ENCODE measurements at regions not wholly inside any gene's neighbourhood (a gene's known extent, or its start where the extent isn't known, plus 50 kb on each side); places are given as distances from the start of the nearest gene placed in this dataset.

GRCh38 chr5:2908086-2908485, 156.6 kb upstream of the IRX2 start:
- no peaks in the 10 kb centered on the region for H3K27me3 ChIP-seq (ENCODE audit: control insufficient read depth, insufficient read depth, low read length)
- DNase-seq (ENCODE audit: low read depth) = no peak
- H3K36me3 ChIP-seq (ENCODE audit: control insufficient read depth, insufficient read depth, low read length) = no peaks in the 10 kb centered on the region
- no peak for TF ChIP-seq CTCF (IDR thresholded peaks at IDR 0.05; ENCODE audit: insufficient read depth, low read depth, low read length)
- no peak overlapping the region for H3K4me3 ChIP-seq (ENCODE audit: low read depth, low read length)
- ChIA-PET POLR2A (no interaction called here), CTCF (no interaction called here)

GRCh38 chr5:2906302-2907090, 155.0 kb upstream of the IRX2 start:
- no peak overlapping the region for H3K4me3 ChIP-seq (ENCODE audit: low read depth, low read length)
- no peaks in the 10 kb centered on the region for H3K36me3 ChIP-seq (ENCODE audit: control insufficient read depth, insufficient read depth, low read length)
- no peak for TF ChIP-seq CTCF (IDR thresholded peaks at IDR 0.05; ENCODE audit: insufficient read depth, low read depth, low read length)
- no peaks in the 10 kb centered on the region for H3K27me3 ChIP-seq (ENCODE audit: control insufficient read depth, insufficient read depth, low read length)
- ChIA-PET POLR2A (no interaction called here), CTCF (no interaction called here)
- DNase-seq (ENCODE audit: low read depth) = no peak

GRCh38 chr5:2905741-2906140, 154.3 kb upstream of the IRX2 start:
- TF ChIP-seq CTCF (IDR thresholded peaks at IDR 0.05; ENCODE audit: insufficient read depth, low read depth, low read length) = no peak

GRCh38 chr5:2904956-2905355, 153.5 kb upstream of the IRX2 start:
- DNase-seq (ENCODE audit: low read depth) = no peak
- Histone ChIP-seq H3K36me3 (ENCODE audit: control insufficient read depth, insufficient read depth, low read length) (no peaks in the 10 kb centered on the region), H3K27me3 (ENCODE audit: control insufficient read depth, insufficient read depth, low read length) (no peaks in the 10 kb centered on the region), H3K4me3 (ENCODE audit: low read depth, low read length) (no peak overlapping the region)
- no peak for TF ChIP-seq CTCF (IDR thresholded peaks at IDR 0.05; ENCODE audit: insufficient read depth, low read depth, low read length)
- ChIA-PET CTCF (no interaction called here), POLR2A (no interaction called here)

More at GRCh38 chr5:2905741-2906140, 154.3 kb upstream of the IRX2 start:
- no peak for DNase-seq (ENCODE audit: low read depth)
- H3K36me3 ChIP-seq (ENCODE audit: control insufficient read depth, insufficient read depth, low read length) = no peaks in the 10 kb centered on the region
- POLR2A ChIA-PET = no interaction called here
- no peak overlapping the region for H3K4me3 ChIP-seq (ENCODE audit: low read depth, low read length)
- no peaks in the 10 kb centered on the region for H3K27me3 ChIP-seq (ENCODE audit: control insufficient read depth, insufficient read depth, low read length)
- CTCF ChIA-PET = no interaction called here

- DNase-seq (ENCODE audit: low read depth) = no peak
- POLR2A ChIA-PET = no interaction called here
- no peaks in the 10 kb centered on the region for H3K27me3 ChIP-seq (ENCODE audit: control insufficient read depth, insufficient read depth, low read length)
- no peaks in the 10 kb centered on the region for H3K36me3 ChIP-seq (ENCODE audit: control insufficient read depth, insufficient read depth, low read length)
- CTCF ChIA-PET = no interaction called here
- TF ChIP-seq CTCF (IDR thresholded peaks at IDR 0.05; ENCODE audit: insufficient read depth, low read depth, low read length) = no peak
- no peak overlapping the region for H3K4me3 ChIP-seq (ENCODE audit: low read depth, low read length)
Measured at GRCh38 chr5:2904399-2904798, 152.9 kb upstream of the IRX2 start.
